Prostate gland (tissue), 2 donors: ENCODE measurements at regions not wholly inside any gene's neighbourhood (a gene's known extent, or its start where the extent isn't known, plus 50 kb on each side); places are given as distances from the start of the nearest gene placed in this dataset.
"Not testable (repeated sequence)": the region's sequence is repeated elsewhere in the genome, so short reads cannot be mapped to it uniquely, and the experiment has no call there.

Experiments
- DNase-seq: peaks from one replicate; pipeline ENCODE4 v3.0.0-alpha.2; 2019; ENCODE audit warnings: low spot score
- H3K27ac ChIP-seq, 2 donors: fragments of 200-600 bp; sonication (generic); 2 replicates each; pipeline ENCODE4 v1.5.1; 2017 to 2019
- H3K27me3 ChIP-seq: fragments of 200-600 bp; sonication (generic); replicated peaks from 2 replicates; pipeline ENCODE4 v1.5.1; 2019; ENCODE audit not compliant: insufficient read depth
- H3K36me3 ChIP-seq, 2 donors: fragments of 200-600 bp; sonication (generic); 1 replicate in 1 of 2; 2 replicates in 1 of 2; pipeline versions ENCODE4 v1.5.1 to v1.8.1; 2017 to 2019
- H3K4me1 ChIP-seq: fragments of 200-600 bp; sonication (generic); replicated peaks from 2 replicates; pipeline ENCODE4 v1.5.1; 2019
- H3K4me3 ChIP-seq, 2 donors: fragments of 200-600 bp; sonication (generic); 2 replicates each; pipeline ENCODE4 v1.5.1; 2017 to 2019
- H3K9me3 ChIP-seq: fragments of 200-600 bp; sonication (generic); 2 replicates; pipeline ENCODE4 v1.5.1; 2017
- POLR2A ChIP-seq: fragments of 450-650 bp; IDR thresholded peaks from one replicate; pipeline ENCODE4 v1.6.1; 2016; ENCODE audit warnings: antibody characterized with exemption, mild to moderate bottlenecking
- POLR2AphosphoS5 ChIP-seq: sonication (generic); formaldehyde crosslinking; IDR thresholded peaks from one replicate; pipeline ENCODE4 v1.6.1; 2017; ENCODE audit warnings: antibody characterized with exemption
- WGBS: methylation state at CpG from one replicate; pipeline ENCODE4 v1.1.5; 2018; 5-methylcytosine and 5-hydroxymethylcytosine counted together
- intact Hi-C: fragments of 100-400 bp; cut with DNase I; formaldehyde crosslinking; loops from one replicate; pipeline ENCODE4 v1.14.2; 2022
- TF ChIP-seq, protein P1 (sequence below), 4 experiments: fragments of 200-600 bp in 2 of 4; fragments of 450-650 bp in 2 of 4; sonication (generic) in 2 of 4; IDR thresholded peaks; 1 replicate in 3 of 4; 2 replicates in 1 of 4; pipeline ENCODE4 v1.5.1; 2016 to 2019; ENCODE audit warnings: antibody characterized with exemption in 4 of 4, mild to moderate bottlenecking in 2 of 4, moderate library complexity in 2 of 4

DNA sequence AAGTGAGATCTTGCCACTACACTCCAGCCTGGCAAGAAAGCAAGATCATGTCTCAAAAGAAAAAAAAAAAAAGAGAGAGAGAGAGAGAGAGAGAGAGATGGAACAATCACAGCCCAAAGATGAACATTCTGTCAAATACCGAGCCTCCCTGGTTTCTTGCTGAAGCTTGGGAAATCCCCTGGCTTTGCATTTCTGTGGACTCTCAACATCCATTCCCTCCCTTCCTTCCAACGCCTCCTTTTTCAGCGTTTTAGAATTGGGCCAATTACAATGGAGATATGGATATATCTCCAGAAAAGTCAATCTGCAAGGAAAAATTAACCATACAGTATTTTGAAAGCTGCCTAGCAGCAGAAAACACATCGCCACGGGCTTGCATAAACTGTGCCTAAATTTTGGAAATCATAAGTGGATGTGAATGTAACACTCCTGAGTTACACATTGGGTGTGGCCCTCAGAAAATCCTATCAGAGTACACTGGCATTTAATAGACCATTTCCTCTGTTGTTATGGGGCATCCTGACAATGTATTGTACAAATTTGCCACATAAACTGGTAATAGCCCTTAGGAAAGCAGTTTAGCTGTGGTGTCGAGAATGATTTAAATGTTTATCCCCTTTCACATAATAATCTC lies 67.2 kb upstream of the PHLPP1 start:
- TF ChIP-seq, protein P1, sequence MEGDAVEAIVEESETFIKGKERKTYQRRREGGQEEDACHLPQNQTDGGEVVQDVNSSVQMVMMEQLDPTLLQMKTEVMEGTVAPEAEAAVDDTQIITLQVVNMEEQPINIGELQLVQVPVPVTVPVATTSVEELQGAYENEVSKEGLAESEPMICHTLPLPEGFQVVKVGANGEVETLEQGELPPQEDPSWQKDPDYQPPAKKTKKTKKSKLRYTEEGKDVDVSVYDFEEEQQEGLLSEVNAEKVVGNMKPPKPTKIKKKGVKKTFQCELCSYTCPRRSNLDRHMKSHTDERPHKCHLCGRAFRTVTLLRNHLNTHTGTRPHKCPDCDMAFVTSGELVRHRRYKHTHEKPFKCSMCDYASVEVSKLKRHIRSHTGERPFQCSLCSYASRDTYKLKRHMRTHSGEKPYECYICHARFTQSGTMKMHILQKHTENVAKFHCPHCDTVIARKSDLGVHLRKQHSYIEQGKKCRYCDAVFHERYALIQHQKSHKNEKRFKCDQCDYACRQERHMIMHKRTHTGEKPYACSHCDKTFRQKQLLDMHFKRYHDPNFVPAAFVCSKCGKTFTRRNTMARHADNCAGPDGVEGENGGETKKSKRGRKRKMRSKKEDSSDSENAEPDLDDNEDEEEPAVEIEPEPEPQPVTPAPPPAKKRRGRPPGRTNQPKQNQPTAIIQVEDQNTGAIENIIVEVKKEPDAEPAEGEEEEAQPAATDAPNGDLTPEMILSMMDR (IDR thresholded peaks at IDR 0.05): no peak
- TF ChIP-seq POLR2A (no peak), POLR2AphosphoS5 (no peak)
- Histone ChIP-seq H3K9me3 (no peaks in the 10 kb centered on the region), H3K27me3 (no peaks in the 10 kb centered on the region), H3K27ac (no peak overlapping the region), H3K4me3 (no peak overlapping the region), H3K4me1 (no peaks in the 10 kb centered on the region), H3K36me3 (no peaks in the 10 kb centered on the region)
- intact Hi-C loops: no loop called here
- 69% methylated on average over 6 of the region's 6 CpGs for WGBS
- DNase-seq: no peak

DNA sequence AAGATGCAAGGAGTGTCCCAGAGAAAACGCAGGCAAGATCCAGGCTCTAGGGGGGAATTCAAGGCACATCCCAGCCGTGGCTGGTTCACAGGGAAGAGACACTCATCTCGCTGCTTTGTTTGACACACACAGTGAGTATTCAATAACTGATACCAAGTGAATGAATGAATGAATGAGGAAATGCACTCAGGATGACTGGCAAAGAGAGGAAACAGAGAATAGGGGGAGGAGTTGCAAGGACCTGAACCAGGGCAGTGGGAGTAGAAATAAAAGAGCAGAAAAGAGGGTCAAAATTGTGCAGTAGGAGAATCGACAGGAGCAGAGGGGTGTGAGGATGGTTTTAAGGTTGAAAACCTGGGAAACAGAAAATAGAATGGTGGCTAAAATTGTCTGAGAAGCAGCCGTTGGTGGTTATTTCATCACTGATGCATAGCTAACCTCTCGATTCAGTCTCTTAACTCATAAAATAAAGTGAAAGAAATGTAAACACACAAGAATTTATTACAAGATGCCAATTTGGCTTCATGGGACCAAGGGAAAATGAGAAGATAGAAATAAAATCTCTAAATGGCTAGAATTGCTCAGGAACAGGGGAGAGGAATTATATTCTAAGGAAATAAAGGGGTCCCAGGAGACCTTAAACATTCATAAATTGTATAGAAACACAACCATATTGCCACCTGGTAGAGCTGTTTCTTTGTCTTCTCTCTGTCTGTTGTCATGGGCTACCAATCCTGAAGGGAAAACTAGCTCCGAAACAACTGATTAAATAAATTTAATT lies 63.9 kb upstream of the PHLPP1 start:
- H3K27me3 ChIP-seq: no peaks in the 10 kb centered on the region
- no peak for DNase-seq
- H3K36me3 ChIP-seq: no peaks in the 10 kb centered on the region
- H3K4me3 ChIP-seq: no peak overlapping the region
- intact Hi-C loops: no loop called here
- 53% methylated on average over 7 of the region's 7 CpGs for WGBS
- H3K4me1 ChIP-seq: no peaks in the 10 kb centered on the region
- no peak overlapping the region for H3K27ac ChIP-seq
- no peaks in the 10 kb centered on the region for H3K9me3 ChIP-seq
- TF ChIP-seq, protein P1 (IDR thresholded peaks at IDR 0.05): no peak
- TF ChIP-seq POLR2AphosphoS5 (no peak), POLR2A (no peak)

DNA sequence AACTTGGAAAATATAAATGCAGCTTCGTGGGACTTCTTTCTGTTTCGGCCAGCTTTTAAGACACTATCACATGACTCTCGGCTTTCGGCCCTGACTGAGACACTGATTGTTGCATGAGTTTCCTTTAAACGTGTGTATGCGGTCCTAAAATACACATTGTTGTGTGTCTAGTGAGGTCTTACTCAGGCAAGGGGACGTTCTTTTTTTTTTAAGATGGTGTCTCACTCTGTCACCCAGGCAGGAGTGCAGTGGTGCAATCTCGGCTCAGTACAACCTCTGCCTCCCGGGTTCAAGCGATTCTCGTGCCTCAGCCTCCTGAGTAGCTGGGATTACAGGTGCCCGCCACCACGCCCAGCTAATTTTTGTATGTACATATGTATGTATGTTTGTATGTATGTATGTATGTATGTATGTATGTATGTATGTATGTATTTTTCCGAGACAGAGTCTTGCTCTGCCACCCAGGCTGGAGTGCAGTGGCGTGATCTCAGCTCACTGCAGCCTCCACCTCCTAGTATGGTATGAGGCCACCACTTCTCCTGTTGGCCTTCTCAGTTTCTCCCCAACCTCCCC lies 63.2 kb upstream of the PHLPP1 start:
- WGBS: 73% methylated on average over 15 of the region's 15 CpGs
- DNase-seq, H3K9me3 ChIP-seq, H3K27ac ChIP-seq, H3K4me1 ChIP-seq, H3K27me3 ChIP-seq, H3K4me3 ChIP-seq, H3K36me3 ChIP-seq, intact Hi-C loops: not testable (repeated sequence)

DNA sequence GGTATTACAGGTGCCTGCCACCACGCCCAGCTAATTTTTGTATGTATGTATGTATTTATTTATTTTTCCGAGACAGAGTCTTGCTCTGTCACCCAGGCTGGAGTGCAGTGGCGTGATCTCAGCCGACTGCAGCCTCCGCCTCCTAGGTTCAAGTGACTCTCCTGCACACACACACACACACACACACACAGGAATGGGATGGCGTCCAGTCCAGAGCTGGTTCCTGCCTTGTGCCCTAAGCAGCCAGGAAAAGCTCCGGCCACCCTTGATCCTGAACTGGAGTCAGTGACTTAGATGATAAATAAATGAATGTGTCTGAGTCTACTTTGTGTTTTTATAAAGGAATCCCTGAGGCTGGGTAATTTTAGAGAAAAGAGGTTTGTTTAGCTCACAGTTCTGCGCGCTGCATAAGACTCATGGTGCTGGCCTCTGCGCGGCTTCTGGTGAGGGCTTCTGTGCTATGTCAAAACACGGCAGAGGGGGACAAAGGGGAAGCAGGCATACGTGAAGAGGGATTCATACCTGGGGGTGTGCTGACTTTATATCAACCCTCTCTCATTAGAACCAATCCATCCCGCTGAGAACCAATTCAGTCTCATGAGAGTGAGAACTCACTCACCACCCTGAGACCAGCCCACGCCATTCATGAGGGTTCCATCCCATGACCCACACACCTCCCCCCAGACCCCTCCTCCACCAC lies 59.7 kb upstream of the PHLPP1 start:
- TF ChIP-seq, protein P1 (IDR thresholded peaks at IDR 0.05): no peak
- no peak for TF ChIP-seq POLR2A
- no peak for DNase-seq
- H3K9me3 ChIP-seq: no peaks in the 10 kb centered on the region
- H3K27me3 ChIP-seq: no peaks in the 10 kb centered on the region
- intact Hi-C loops: no loop called here
- no peak overlapping the region for H3K4me3 ChIP-seq
- no peaks in the 10 kb centered on the region for H3K4me1 ChIP-seq
- H3K27ac ChIP-seq: no peak overlapping the region
- no peaks in the 10 kb centered on the region for H3K36me3 ChIP-seq
- WGBS: 85% methylated on average over 15 of the region's 15 CpGs

DNA sequence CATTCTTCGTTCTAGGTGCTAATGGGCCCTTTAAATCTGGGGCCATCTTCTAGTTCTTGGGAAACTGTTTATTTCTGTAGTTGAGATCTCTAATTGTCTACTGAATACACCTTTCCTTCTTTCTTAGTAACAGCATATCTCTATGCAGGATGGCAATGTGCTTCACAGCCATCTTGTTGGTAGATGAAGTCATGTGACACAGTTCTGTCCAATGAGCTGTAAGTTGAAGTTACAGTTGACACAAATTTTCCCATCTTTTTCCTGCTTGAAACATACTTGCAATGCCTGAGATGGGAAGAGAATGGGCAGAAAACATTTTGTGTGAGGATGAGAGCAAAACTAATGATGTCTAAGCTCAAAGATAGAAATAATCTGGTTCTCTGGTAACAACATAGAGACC lies 57.3 kb upstream of the PHLPP1 start:
- no peaks in the 10 kb centered on the region for H3K27me3 ChIP-seq
- no peak overlapping the region for H3K4me3 ChIP-seq
- intact Hi-C loops: no loop called here
- H3K9me3 ChIP-seq: no peaks in the 10 kb centered on the region
- no peak for DNase-seq
- H3K27ac ChIP-seq: no peak overlapping the region
- no peaks in the 10 kb centered on the region for H3K36me3 ChIP-seq
- no peaks in the 10 kb centered on the region for H3K4me1 ChIP-seq
- 95% methylated on average over 1 of the region's 1 CpG for WGBS
- TF ChIP-seq POLR2AphosphoS5 (no peak), POLR2A (no peak)
- TF ChIP-seq, protein P1 (IDR thresholded peaks at IDR 0.05): no peak
